PC-3 (cell line): ENCODE measurements at regions not wholly inside any gene's neighbourhood (a gene's known extent, or its start where the extent isn't known, plus 50 kb on each side); places are given as distances from the start of the nearest gene placed in this dataset.

Source experiments
- ATAC-seq: fragments of 200-7000 bp; cut with Tn5 transposase; 2 replicates; pipeline ENCODE4 v1.9.1; 2020; ENCODE audit warnings: mild to moderate bottlenecking, moderate library complexity
- BruUV-seq: library from RNA; stranded (reverse); fragments of 400-500 nt; replicated peaks from 2 replicates; lab custom pipeline; 2021; lab: Mats Ljungman, UMichigan
- CTCF ChIA-PET: fragments of 300-600 bp; sonication (Branson Sonifier 250); formaldehyde crosslinking; loops from one replicate; lab custom pipeline; 2022; ENCODE audit warnings: antibody characterized with exemption; lab: Charles Lee
- POLR2A ChIA-PET: fragments of 300-600 bp; sonication (Branson Sonifier 250); formaldehyde crosslinking; loops from one replicate; lab custom pipeline; 2022; ENCODE audit warnings: antibody characterized with exemption; ENCODE audit not compliant: unreplicated experiment; lab: Charles Lee
- DNase-seq: peaks from one replicate; pipeline ENCODE4 v3.0.0-alpha.2; 2015
- H2AFZ ChIP-seq: fragments of 300-600 bp; sonication (generic); 2 replicates; pipeline ENCODE4 v1.6.0; 2016; ENCODE audit warnings: antibody characterized with exemption, low read length
- H3F3A ChIP-seq: fragments of 300-600 bp; sonication (generic); one replicate; pipeline ENCODE4 v1.6.0; 2017; ENCODE audit warnings: antibody characterized with exemption, low read length, control low read depth, mild to moderate bottlenecking; ENCODE audit not compliant: unreplicated experiment
- H3K27ac ChIP-seq: fragments of 300-600 bp; sonication (generic); 2 replicates; pipeline ENCODE4 v1.5.1; 2016; ENCODE audit warnings: mild to moderate bottlenecking, low read length
- H3K27me3 ChIP-seq: fragments of 300-600 bp; sonication (generic); 2 replicates; pipeline ENCODE4 v1.6.1; 2016; ENCODE audit warnings: low read length, mixed read lengths
- H3K36me3 ChIP-seq: fragments of 300-600 bp; sonication (generic); 2 replicates; pipeline ENCODE4 v1.6.1; 2016; ENCODE audit warnings: low read depth, mixed run types, low read length, mixed read lengths
- H3K4me1 ChIP-seq: fragments of 300-600 bp; sonication (generic); 2 replicates; pipeline ENCODE4 v1.5.1; 2016; ENCODE audit warnings: low read length; ENCODE audit not compliant: insufficient read depth
- H3K4me2 ChIP-seq: fragments of 300-600 bp; sonication (generic); 2 replicates; pipeline ENCODE4 v1.6.0; 2016; ENCODE audit warnings: low read length
- H3K4me3 ChIP-seq: fragments of 300-600 bp; sonication (generic); 2 replicates; pipeline ENCODE4 v1.5.1; 2016; ENCODE audit warnings: mild to moderate bottlenecking, low read length, mixed read lengths
- H3K79me2 ChIP-seq: fragments of 300-600 bp; sonication (generic); 2 replicates; pipeline ENCODE4 v1.6.1; 2017; ENCODE audit warnings: low read length, mixed read lengths
- H3K9ac ChIP-seq: fragments of 300-600 bp; sonication (generic); 2 replicates; pipeline ENCODE4 v1.6.0; 2016; ENCODE audit warnings: mild to moderate bottlenecking, low read length
- H3K9me2 ChIP-seq: fragments of 300-600 bp; sonication (generic); replicated peaks from 2 replicates; pipeline ENCODE4 v1.6.1; 2016; ENCODE audit warnings: mixed run types, low read length, mixed read lengths
- H3K9me3 ChIP-seq: fragments of 300-600 bp; sonication (generic); 2 replicates; pipeline ENCODE4 v1.6.1; 2016; ENCODE audit warnings: low read length, mixed read lengths
- H4K20me1 ChIP-seq: fragments of 300-600 bp; sonication (generic); 2 replicates; pipeline ENCODE4 v1.6.1; 2016; ENCODE audit warnings: low read length, mixed read lengths
- EZH2 ChIP-seq: fragments of 300-600 bp; sonication (generic); IDR thresholded peaks from one replicate; pipeline ENCODE4 v1.6.1; 2017; ENCODE audit warnings: antibody characterized with exemption, mild to moderate bottlenecking, low read length; ENCODE audit not compliant: unreplicated experiment
- EZH2phosphoT487 ChIP-seq: fragments of 300-600 bp; sonication (generic); IDR thresholded peaks from 2 replicates; pipeline ENCODE4 v1.6.1; 2018; ENCODE audit warnings: mild to moderate bottlenecking, antibody characterized with exemption, low read length, borderline replicate concordance
- intact Hi-C: fragments of 100-400 bp; cut with micrococcal nuclease; formaldehyde crosslinking; loops from 2 replicates; pipeline ENCODE4 v1.9.0; 2023
- TF ChIP-seq, protein P1 (sequence below): fragments of 300-600 bp; sonication (generic); conservative IDR thresholded peaks from 2 replicates; pipeline ENCODE4 v1.5.1; 2017; ENCODE audit warnings: antibody characterized with exemption, low read depth, mild to moderate bottlenecking, low read length

DNA sequence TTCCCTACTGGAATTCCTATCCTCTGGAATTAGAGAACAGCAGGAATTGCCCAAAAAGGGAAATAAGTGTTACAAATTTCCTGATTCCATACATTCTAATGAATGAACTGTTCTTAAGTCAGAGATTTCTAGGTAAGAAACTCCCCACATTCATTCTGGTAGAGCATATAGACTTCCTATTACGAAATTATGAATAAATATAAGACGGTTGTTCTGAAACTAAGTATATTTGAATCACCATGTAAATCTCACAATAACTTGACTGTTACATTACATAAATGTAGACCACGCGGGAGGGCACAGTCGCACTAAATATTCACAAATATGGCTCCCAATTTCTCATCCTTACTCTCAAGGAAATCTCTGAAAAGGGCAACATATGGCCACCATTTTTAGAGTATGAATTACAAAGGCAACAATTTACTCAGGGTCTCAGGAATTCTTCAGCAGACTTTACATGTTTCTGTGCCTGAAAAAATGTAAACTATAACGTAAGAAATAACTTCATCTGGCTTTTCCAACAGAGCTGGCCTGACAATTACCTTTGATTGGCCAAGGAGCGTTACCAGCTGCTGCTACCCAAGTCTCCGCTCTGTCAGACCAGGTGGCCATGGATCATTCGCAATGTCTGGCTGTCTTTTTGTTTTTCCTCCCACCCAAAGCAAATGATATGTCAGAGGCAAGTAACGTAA lies 115.8 kb downstream of the MPP7 start:
- Histone ChIP-seq H2AFZ (no peak overlapping the region), H3K27me3 (no peaks in the 10 kb centered on the region), H3K9me2 (no peaks in the 10 kb centered on the region), H3K36me3 (no peaks in the 10 kb centered on the region), H3K4me2 (no peak overlapping the region), H3K9ac (no peak overlapping the region), H3K79me2 (no peaks in the 10 kb centered on the region), H3K4me1 (no peaks in the 10 kb centered on the region; the same call in 1 of the 2 replicates), H3K9me3 (no peaks in the 10 kb centered on the region), H4K20me1 (no peaks in the 10 kb centered on the region), H3F3A (no peaks in the 10 kb centered on the region), H3K4me3 (no peak overlapping the region), H3K27ac (no peak overlapping the region)
- TF ChIP-seq EZH2phosphoT487 (no peak), EZH2 (no peak)
- TF ChIP-seq, protein P1, sequence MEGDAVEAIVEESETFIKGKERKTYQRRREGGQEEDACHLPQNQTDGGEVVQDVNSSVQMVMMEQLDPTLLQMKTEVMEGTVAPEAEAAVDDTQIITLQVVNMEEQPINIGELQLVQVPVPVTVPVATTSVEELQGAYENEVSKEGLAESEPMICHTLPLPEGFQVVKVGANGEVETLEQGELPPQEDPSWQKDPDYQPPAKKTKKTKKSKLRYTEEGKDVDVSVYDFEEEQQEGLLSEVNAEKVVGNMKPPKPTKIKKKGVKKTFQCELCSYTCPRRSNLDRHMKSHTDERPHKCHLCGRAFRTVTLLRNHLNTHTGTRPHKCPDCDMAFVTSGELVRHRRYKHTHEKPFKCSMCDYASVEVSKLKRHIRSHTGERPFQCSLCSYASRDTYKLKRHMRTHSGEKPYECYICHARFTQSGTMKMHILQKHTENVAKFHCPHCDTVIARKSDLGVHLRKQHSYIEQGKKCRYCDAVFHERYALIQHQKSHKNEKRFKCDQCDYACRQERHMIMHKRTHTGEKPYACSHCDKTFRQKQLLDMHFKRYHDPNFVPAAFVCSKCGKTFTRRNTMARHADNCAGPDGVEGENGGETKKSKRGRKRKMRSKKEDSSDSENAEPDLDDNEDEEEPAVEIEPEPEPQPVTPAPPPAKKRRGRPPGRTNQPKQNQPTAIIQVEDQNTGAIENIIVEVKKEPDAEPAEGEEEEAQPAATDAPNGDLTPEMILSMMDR: no peak
- ChIA-PET POLR2A (no interaction called here), CTCF (no interaction called here)
- BruUV-seq: no TSS peak
- no peak for ATAC-seq
- intact Hi-C loops: no loop called here
- no peak for DNase-seq

DNA sequence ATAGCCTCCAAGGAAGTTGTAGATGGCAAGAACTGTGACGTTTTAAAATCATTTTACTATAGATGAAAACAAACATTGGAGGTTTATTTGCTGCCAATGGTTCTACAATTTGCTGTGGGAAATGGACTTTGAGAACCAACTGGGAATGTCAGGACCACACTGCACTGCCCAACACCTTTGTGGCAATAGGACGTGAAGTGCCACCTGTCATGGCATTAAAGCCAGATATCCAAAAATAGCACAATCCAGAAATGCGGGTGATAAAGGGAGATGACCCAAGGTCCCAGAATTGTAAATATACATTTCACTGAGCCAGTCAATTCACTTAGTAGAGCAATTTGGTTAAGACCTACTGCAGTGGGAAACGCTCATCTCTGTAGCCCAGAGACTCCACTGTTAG lies 116.4 kb downstream of the MPP7 start:
- Histone ChIP-seq H2AFZ (no peak overlapping the region), H3K4me2 (no peak overlapping the region), H3K27me3 (no peaks in the 10 kb centered on the region), H3K79me2 (no peaks in the 10 kb centered on the region), H3K4me3 (no peak overlapping the region), H3K4me1 (peaks cover 4% of the 10 kb centered on the region; the same call in 1 of the 2 replicates), H3K9me2 (no peaks in the 10 kb centered on the region), H3K9me3 (no peaks in the 10 kb centered on the region), H4K20me1 (no peaks in the 10 kb centered on the region), H3F3A (no peaks in the 10 kb centered on the region), H3K36me3 (no peaks in the 10 kb centered on the region), H3K27ac (no peak overlapping the region), H3K9ac (no peak overlapping the region)
- no peak for DNase-seq
- TF ChIP-seq, protein P1: no peak
- no peak for TF ChIP-seq EZH2phosphoT487
- no peak for TF ChIP-seq EZH2
- no peak for ATAC-seq
- ChIA-PET POLR2A (no interaction called here), CTCF (no interaction called here)
- intact Hi-C loops: no loop called here
- no TSS peak for BruUV-seq

DNA sequence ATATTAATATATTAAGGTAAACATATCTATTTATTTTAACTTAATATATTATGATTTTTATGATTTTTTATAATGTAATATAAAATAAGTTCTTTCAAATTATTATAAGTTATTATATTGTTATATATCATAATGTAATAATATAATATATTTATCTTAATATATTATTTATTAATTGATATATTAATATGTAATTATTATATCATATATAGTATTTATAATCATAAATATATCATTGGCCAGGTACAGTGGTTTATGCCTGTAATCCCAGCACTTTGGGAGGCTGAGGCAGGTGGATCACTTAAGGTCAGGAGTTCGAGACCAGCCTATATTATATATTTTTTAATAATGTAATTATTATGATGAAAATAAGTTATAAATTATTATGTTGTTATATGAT lies 118.1 kb downstream of the MPP7 start:
- Histone ChIP-seq H3K27ac (no peak overlapping the region), H3F3A (no peaks in the 10 kb centered on the region), H3K4me1 (peaks cover 11% of the 10 kb centered on the region; the same call in 1 of the 2 replicates), H2AFZ (no peak overlapping the region), H3K9me2 (no peaks in the 10 kb centered on the region), H3K36me3 (no peaks in the 10 kb centered on the region), H3K9me3 (no peaks in the 10 kb centered on the region), H4K20me1 (no peaks in the 10 kb centered on the region), H3K27me3 (no peaks in the 10 kb centered on the region), H3K4me3 (no peak overlapping the region), H3K9ac (no peak overlapping the region), H3K79me2 (no peaks in the 10 kb centered on the region), H3K4me2 (no peak overlapping the region)
- POLR2A ChIA-PET: no interaction called here
- BruUV-seq: no TSS peak
- no peak for ATAC-seq
- intact Hi-C loops: no loop called here
- DNase-seq: no peak
- CTCF ChIA-PET: no interaction called here
- TF ChIP-seq EZH2: no peak
- TF ChIP-seq EZH2phosphoT487: no peak
- TF ChIP-seq, protein P1: no peak
